ENCODE measurements at regions not wholly inside any gene's neighbourhood (a gene's known extent, or its start where the extent isn't known, plus 50 kb on each side); places are given as distances from the start of the nearest gene placed in this dataset.

- TF ChIP-seq CTCF (IDR thresholded peaks at IDR 0.05) (no peak), SP1 (CRISPR knock-in tag; conservative IDR thresholded peaks at IDR 0.05) (no peak), RELA (CRISPR knock-in tag; IDR thresholded peaks at IDR 0.05; ENCODE audit: borderline replicate concordance) (no peak), CREB1 (CRISPR knock-in tag; IDR thresholded peaks at IDR 0.05) (no peak), SOX15 (CRISPR knock-in tag; IDR thresholded peaks at IDR 0.05) (no peak), RORB (CRISPR knock-in tag; IDR thresholded peaks at IDR 0.05) (no peak), MAX (CRISPR knock-in tag; IDR thresholded peaks at IDR 0.05) (no peak), ATF1 (CRISPR knock-in tag; IDR thresholded peaks at IDR 0.05) (no peak), ATF3 (CRISPR knock-in tag; conservative IDR thresholded peaks at IDR 0.05) (no peak), ESRRA (CRISPR knock-in tag; IDR thresholded peaks at IDR 0.05; ENCODE audit: borderline replicate concordance) (no peak)
- TF ChIP-seq, protein P1, sequence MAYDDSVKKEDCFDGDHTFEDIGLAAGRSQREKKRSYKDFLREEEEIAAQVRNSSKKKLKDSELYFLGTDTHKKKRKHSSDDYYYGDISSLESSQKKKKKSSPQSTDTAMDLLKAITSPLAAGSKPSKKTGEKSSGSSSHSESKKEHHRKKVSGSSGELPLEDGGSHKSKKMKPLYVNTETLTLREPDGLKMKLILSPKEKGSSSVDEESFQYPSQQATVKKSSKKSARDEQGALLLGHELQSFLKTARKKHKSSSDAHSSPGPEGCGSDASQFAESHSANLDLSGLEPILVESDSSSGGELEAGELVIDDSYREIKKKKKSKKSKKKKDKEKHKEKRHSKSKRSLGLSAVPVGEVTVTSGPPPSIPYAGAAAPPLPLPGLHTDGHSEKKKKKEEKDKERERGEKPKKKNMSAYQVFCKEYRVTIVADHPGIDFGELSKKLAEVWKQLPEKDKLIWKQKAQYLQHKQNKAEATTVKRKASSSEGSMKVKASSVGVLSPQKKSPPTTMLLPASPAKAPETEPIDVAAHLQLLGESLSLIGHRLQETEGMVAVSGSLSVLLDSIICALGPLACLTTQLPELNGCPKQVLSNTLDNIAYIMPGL (CRISPR knock-in tag; IDR thresholded peaks at IDR 0.05) = no peak
- TF ChIP-seq, protein P2, sequence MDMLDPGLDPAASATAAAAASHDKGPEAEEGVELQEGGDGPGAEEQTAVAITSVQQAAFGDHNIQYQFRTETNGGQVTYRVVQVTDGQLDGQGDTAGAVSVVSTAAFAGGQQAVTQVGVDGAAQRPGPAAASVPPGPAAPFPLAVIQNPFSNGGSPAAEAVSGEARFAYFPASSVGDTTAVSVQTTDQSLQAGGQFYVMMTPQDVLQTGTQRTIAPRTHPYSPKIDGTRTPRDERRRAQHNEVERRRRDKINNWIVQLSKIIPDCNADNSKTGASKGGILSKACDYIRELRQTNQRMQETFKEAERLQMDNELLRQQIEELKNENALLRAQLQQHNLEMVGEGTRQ (CRISPR knock-in tag; IDR thresholded peaks at IDR 0.05) = no peak
Observed at GRCh38 chr7:79702116-79702515, 248.6 kb upstream of the MAGI2 start.
